RCC 7860 (cell line): ENCODE measurements at regions not wholly inside any gene's neighbourhood (a gene's known extent, or its start where the extent isn't known, plus 50 kb on each side); places are given as distances from the start of the nearest gene placed in this dataset.

Experiments used
- DNase-seq: peaks from one replicate; pipeline ENCODE4 v3.0.0-alpha.2; 2015; ENCODE audit warnings: low spot score
- FAIRE-seq: peaks from 2 replicates; lab custom pipeline; 2012; peaks lifted over from hg19 to GRCh38; lab: Jason Lieb, UNC

DNA sequence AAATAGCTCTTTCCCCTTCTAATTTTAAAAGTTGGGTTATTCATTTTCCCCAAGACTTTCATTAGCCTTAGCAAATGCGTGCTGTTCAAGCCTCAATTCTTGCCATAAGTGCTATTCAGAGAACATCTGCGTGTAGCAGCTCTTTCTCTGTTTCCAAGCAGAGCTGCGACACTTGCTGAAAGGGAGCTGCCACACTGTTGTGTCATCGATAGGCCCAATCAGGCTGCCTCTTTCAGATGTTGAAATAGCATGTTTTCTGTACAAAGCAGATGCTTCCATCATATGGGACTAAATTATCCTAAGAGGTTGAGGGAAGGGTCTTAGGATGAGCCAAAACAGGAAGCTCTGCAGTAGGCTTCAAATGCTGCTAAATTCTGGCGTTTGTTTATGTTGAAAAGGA, 220.9 kb upstream of the CDC14C start:
- DNase-seq (no peak), FAIRE-seq (no peak)

DNA sequence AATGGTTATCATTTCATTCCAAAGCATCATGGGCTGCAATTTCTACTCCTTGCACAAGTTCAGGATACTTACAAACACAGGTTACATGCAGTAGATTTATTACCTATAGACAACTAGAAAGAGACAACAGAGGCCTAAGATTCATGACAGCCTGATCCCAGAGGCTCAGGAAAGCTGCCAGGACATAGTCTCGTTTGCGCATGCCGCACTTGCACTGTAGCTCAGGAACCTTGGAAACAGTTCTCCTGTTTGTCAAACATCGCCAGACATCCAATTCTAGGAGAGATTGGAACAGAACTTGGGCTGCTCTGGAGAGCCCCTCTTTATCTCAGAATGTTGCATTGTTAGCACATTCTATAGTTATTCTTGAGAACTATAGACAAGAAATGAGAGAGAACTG, 216.2 kb upstream of the CDC14C start:
- DNase-seq (no peak), FAIRE-seq (no peak)

DNA sequence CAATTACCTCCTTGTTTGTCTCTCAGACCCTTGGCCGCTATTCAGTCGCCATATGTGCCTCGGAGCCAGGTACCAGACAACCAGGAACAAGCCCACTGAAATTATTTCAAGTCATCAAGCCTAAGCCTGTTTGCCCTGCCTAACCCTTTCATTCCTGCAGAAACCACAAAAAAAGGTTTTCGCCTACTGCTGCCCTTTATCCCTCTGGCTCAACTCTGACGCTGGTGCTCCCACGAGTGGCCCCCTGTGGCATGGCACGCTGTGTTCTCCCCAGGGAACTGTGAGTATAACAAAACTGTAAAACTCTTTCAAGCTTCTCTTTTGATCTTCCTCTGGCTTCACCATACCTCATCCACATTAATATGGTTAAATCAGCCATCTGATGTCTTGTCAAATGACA, 215.7 kb upstream of the CDC14C start:
- FAIRE-seq (no peak), DNase-seq (no peak)

DNA sequence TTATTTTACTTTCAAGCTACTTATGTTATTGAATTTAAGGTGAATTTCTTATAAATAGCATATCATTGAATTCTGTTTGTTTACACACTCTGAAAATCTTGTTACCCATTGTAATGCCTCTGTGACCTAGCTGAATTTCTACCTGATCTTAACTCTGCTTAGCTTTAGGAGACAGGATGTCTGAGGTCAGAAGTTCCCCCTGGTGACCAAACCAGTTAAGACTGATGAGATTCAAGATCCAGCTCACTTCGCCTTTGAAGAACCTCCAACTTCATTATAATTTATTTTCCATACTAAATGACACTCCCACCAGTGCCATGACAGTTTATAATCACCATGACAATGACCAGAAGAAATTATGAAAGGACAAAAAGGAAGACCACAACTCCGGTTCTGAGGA, 213.4 kb upstream of the CDC14C start:
- no peak for DNase-seq
- no peak for FAIRE-seq

DNA sequence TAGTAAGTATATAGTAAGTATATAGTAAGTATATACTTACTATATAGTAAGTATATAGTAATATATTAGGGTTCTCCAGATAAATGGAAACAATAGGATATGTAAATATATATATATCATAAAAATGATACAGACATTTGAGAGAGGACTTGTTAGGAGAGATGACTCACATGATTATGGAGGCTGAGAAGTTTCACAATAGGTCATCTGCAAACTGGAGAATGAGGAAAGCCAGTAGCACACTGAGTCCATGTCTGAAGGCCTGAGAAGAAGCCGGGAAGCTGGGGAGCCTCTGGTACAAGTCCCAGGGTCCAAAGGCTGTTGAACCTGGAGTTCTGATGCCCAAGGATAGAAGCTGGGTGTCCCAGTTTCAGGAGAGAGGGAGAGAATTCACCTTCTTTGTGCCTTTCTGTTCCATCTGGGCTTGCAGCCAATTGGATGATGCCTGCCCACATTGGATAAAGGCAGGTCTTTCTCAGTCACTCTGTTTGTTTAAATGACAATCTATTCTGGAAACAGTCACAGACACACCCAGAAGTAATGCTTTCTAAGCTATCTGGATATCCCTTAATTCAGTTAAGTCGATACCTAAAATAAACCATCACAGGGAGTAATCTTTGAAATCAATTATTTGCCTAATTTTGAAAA, 205.5 kb upstream of the CDC14C start:
- FAIRE-seq: no peak
- no peak for DNase-seq

DNA sequence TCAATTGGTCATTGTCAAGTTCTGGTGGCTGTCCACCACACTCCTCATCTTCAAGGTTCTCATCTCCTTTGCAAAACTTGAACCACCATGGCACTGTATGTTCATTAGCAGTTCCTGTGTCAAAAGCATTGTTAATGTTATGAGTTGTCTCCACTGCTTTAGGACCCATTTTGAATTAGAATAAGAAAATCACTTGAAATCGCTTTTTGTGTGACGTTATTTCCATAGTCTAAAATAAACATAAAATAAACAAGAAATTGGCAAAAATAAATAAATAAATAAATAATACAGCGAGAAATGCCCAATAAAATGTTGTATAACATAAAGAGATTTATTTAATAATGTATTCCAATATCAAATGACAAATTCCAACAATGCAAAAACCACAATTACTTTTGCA, 195.5 kb upstream of the CDC14C start:
- FAIRE-seq (no peak), DNase-seq (no peak)

DNA sequence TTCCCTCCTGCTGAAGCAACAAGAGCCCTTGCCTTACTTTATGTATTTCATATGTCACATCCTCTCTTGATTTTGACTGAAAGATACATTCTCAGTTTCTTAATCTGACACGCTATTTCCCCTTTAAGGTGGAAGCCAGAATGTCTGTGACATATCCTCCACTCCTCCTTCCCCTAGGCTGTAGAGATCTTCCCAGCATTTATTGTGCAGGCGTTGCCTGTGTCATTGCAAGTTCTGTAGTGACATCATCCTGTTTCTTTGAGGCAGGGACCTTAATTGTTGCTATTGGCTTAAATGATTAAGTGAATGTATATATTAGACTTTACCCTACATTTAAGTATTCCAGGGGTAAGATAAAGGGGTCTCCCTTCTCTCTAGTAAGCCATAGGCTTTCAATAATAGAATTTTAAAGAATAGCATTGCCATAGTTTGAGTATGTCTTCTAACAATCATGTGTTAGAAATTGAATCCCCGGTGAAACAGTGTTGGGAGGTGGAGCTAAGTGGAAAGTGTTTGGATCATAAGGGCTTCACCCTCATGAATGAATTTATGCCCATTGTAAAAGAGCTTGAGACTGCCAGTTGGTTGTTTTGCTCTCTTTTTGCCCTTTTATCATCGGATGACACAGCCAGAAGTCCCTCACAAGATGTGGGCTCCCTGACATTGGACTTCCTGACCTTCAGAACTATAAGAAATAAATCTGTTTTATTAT, 189.5 kb upstream of the CDC14C start:
- FAIRE-seq (no peak), DNase-seq (no peak)

DNA sequence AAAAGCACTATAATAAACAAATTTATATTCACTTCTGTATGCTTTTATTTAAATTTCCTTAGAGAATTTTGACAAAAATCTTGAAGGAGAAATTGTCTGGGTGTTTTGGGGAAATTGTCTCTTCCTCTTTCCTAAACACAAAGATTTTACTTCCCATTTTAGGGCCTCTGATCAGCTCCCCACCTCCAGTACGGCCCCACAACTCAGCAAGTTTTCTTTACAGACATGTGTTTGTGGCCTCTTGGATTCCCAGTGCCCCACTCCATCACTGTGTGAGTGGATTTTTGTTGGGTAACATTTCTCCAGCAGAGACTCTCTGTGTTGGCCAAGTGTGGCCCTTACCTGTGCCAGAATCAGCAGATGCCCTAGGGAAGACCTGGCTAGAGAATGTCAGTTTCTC, 182.8 kb upstream of the CDC14C start:
- FAIRE-seq: no peak
- DNase-seq: no peak

DNA sequence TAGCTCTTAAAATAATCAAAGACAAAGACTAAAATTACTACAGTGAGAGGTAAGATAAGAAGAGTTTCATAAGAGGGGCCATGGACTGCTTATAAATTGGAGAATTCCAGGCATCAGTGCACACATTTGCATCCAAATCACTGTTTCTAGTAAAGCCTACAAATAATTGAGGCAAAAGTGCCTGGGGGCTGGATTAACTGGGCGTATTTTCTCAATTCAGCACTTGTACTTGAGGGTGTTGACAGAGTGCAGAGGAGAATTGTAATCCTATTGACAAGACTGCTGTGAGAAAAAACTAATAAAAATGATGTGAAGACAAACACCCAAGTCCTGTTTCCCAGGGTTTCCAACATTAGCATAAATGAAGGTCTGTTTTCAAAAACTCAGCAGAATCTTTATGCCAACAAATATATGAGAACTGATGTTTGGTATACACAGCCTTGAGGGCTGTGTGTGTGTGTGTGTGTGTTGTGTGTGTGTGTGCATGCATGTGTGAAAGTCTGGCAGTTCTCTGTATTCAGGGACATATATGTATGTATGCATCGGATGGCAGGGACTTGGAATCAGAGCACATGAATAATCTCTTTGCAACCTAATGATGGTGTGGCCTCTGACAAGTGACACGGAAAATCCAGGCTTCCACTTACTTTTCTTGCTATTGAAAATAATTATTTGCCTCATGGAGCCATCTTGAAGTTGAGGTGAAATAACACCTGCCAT, 182.1 kb upstream of the CDC14C start:
- DNase-seq (no peak), FAIRE-seq (no peak)

DNA sequence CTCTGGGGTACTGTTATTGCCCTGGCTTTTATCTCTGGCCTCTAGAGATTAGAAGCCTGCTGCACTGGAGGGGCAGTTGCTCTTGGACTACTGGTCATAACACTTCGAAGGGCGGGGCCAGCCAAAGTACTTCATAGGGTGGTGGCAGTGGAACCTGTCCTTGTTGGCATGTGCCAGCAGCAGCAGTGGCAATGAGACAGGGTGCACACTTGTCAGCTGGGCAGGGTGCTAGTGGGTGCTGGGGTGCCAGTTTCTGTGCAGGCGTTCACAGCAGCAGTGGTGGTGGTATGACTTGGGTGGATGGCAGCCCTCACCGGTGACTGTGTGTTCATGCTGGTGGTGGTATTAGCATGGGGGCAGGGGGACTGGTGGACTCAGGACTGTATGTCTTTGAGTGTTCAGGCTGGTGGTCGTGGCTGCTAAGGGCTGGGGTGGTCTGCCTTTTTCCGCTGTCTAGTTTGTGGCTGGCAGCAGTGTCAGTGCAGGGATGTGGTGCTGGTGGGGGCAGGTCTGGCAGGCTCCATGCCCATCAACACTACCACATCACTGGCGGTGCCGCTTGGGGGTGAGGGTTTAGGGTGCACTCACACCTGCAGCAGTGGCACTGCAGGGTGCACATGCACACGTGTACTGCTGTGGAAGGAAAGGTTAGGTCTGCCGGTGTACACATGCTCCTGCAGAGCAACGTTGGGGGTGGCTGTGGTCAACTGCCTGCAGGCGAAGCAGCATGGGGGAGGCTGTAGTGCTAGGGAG, 176.1 kb upstream of the CDC14C start:
- DNase-seq (no peak), FAIRE-seq (no peak)

DNA sequence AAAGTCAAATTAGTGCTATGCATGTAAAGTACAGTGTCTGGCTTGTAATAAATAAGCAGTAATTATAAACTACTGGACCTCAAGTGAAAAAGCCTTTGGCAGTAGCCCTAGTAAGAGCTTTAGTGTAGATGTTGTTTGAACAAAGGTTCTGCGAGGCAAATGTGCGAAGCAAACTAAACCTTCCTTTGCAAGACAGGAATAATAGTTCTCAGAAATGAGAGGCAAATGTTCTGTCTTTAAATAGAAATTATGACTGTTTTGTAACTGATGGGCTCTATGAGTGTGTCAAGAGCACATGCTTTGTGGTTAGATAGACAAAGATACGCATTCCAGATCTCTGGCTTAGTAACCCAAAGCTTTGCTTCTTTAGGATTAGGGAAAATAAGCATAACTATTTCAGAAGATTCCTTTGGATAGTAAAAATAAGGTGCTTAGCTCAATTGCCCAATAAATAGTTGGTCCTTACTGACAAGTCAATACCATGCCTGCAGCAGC, 169.2 kb upstream of the CDC14C start:
- no peak for FAIRE-seq
- no peak for DNase-seq

DNA sequence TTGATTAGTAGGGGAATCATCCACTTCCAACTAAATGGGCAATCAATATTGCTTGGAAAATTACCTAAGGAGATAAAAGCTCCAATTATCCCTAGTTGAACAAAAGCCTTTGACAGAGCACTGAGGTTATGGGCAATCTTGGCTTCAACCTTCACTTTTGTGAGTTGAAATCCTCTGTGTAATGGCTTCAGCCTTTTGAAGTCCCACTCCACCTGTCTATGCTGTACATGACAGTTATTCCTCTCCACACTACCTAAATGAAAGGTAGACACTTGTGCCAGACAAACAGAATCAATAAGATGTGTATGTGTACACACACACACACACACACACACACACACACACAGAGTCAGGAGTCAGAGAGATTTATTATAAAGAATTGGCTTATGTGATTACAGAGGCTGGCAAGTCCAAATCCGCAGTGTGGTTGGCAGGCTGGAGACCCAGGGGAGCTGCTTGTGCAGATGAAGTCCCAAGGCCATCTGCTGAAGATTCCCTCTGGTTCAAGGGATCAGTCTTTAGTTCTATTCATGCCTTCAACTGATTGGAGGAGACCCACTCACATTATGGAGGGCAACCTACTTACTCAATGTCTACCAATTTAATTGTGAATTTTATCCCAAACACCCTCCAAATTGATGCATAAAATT, 164.8 kb upstream of the CDC14C start:
- FAIRE-seq: no peak

DNA sequence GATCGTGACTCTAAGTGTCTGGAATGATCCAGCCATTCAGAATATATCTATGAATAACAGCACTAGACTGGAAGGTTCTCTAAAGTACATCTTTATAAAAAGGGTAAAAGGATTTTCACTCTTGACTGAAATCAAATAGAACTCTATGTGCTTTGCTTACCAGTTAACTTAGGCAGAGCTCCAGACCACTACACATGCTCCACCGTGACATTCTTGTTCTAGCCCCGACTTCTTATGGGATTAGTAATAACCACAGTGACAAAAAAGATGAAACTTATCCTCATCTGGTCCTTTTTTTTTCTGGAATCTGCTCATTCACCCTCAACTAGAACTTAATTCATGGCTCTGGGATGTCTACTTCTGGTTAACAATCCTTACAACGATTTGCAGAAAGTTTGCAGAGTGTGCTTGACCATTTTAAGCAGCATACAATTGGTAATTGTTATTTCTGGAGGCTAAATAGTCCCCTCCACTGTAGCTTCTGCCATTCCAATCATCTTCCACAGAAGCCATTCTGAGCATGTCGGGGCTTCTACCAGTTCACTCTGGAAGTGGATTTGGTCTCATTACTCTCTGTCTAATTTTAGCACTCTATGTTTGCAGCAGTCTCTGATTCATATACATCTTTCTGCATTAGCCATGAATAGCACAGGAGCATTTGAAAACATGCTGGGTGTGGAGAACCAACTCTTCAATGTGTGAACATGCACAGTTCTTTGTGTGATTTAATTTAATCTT, 163.7 kb upstream of the CDC14C start:
- DNase-seq: no peak
- FAIRE-seq: no peak

More for the DNA sequence above, 164.8 kb upstream of the CDC14C start:
- no peak for DNase-seq

DNA sequence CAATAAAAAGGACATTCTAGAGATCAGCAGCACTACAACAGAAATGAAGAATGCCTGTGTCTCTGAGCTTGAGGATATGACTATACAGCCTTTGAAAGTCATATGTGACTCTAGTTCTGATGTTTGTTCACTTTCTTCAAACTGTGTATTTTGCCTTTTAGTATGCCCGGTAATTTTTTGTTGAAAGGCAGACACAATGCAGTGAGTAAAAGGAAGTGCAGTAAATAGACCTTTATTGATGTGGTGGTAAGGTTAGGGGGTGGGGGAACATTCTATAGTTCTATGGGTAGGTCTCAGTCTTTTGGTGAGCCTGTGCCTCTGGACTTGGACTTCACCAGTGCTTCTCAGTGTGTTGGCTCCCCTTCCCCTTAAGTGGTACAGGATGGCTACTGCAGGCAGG, 143.5 kb upstream of the CDC14C start:
- FAIRE-seq: no peak
- no peak for DNase-seq

DNA sequence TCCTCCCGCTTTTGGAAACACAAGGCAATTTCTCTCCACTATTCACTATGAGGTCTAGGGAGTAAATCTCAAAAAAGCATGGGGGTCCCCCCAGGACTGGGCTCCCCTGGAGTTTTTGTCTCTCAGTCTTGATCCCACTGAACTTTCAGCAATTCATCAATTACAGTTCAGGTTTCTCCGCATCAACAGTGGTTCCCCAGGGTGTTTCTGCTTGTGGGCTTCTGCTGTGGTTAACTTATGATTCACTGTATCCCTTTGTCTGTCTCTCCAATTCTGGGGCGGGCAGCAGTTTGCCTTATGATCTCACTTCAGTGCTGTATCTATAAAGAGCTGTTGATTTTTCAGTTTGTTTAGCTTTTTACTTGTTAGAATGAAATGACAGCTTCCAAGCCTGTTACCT, 142.6 kb upstream of the CDC14C start:
- FAIRE-seq: no peak
- no peak for DNase-seq

DNA sequence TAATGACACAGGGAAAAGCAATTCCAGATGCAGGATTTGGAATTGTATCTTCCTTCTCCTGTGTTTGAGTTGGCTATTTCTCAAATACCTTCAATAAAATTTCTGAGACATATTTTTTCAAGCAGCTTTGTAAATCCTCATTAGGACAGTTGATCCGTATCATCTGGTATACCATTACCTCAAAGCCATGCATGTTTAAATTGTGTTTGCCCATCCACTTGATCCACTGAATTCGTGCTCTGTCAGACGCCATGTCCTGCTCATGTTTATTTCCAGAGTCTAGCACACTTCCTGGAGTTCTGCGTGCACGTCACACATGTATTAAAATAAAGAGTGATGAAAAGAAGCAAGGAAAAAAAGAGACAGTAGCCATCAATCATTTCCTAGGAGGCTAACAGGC, 141.8 kb upstream of the CDC14C start:
- DNase-seq (no peak), FAIRE-seq (no peak)

DNA sequence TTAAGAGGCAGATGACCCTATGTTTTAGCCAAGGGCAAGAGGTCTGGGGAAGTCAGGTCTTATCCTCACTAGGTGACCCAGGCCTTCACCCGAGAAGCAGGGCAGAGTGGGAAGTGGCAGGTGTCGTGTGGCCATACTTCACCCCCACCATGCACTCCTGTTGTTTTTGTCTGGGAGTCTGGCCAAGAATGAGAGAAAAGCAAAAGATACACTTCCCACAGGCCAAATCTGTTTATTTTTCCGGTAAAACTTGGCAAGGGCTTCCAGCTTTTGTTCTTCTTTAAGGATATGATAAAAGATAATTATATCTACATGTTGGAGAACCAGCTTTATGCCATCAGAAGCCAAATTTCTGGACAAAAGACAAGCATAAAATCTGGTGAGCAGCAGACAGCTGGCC, 137.4 kb upstream of the CDC14C start:
- DNase-seq (no peak), FAIRE-seq (no peak)

DNA sequence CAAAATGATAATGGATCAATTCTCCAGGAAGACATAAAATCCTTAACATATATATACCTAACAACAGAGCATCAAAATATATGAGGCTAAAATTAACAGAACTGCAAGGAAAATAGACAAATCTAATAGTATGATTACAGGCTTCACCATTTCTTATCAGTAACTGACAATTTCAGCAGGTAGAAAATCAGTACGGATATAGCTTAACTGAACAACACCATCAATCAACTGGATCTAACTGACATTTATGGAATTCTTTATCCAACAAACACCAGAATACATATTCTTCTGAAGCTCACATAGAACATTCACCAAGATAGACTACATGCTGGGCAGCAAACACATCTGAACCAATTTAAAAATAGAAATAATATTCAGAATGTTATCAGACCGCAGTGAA, 121.1 kb upstream of the CDC14C start:
- FAIRE-seq (no peak), DNase-seq (no peak)

DNA sequence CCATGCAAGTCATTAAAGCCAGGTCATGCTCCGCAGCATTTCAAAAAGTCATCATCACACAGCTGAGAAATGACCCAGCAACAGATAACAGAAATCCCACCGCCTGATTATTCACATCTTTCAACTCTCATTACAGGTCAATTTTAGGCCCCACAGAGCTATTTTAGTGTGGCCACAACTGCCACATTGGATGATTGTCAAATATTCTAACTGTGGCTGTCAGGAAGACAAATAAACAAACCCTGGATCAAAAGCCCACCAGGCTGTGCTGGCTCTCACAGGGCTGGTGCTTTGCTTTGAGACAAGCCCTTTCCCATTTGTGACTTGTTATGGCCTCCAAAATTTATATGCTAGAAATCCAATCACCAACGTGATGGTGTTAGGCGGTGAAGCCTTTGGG, 117.6 kb upstream of the CDC14C start:
- FAIRE-seq (no peak), DNase-seq (no peak)

DNA sequence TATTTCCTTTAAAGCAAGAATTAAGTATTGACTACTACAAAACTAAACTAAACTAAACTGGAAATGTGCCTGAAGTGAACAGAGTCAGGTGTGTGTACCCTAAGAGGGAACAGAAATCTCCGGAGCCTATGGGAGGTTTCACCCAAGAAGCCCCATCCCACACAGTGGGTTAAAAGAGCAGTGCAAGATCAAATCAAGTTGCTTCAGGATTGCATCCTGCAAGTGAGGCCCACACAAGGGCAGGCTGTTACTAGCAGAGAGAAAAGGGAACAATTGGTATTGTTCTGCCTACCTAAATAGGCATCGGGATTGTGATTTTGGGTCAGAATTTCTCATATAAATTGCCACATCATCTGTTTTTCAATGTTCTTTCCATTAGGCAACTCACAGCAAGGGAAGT, 113.3 kb upstream of the CDC14C start:
- no peak for FAIRE-seq

More for the DNA sequence above, 113.3 kb upstream of the CDC14C start:
- no peak for DNase-seq
